Coronary artery (tissue), 2 donors: ENCODE measurements at regions not wholly inside any gene's neighbourhood (a gene's known extent, or its start where the extent isn't known, plus 50 kb on each side); places are given as distances from the start of the nearest gene placed in this dataset.

Experiments used
- DNase-seq: peaks from one replicate; pipeline ENCODE4 v3.0.0-alpha.2; 2017; ENCODE audit warnings: low spot score
- H3K27ac ChIP-seq, 2 donors: fragments of 200-600 bp; sonication (generic); one replicate each; pipeline ENCODE4 v1.5.1; 2016 to 2019
- H3K4me3 ChIP-seq: fragments of 200-600 bp; sonication (generic); 2 replicates; pipeline ENCODE4 v1.5.1; 2016; ENCODE audit warnings: mild to moderate bottlenecking, moderate library complexity
- CTCF ChIP-seq: fragments of 200-600 bp; sonication (generic); IDR thresholded peaks from one replicate; pipeline ENCODE4 v1.5.1; 2019; ENCODE audit warnings: antibody characterized with exemption

GRCh38 chr10:70939441-70940003, 51.2 kb upstream of the PCBD1 start:
- DNase-seq: no peak
- H3K27ac ChIP-seq: no peak overlapping the region

GRCh38 chr10:70940834-70941568, 52.6 kb upstream of the PCBD1 start:
- DNase-seq: no peak
- no peak for TF ChIP-seq CTCF
- Histone ChIP-seq H3K27ac (no peak overlapping the region), H3K4me3 (no peak overlapping the region)

More at GRCh38 chr10:70939441-70940003, 51.2 kb upstream of the PCBD1 start:
- no peak overlapping the region for H3K4me3 ChIP-seq
- TF ChIP-seq CTCF: no peak

GRCh38 chr10:70942125-70942524, 53.8 kb upstream of the PCBD1 start:
- no peak for DNase-seq
- no peak overlapping the region for H3K4me3 ChIP-seq
- no peak overlapping the region for H3K27ac ChIP-seq
- TF ChIP-seq CTCF: no peak

GRCh38 chr10:70942725-70943124, 54.4 kb upstream of the PCBD1 start:
- no peak overlapping the region for H3K4me3 ChIP-seq
- TF ChIP-seq CTCF: no peak
- no peak overlapping the region for H3K27ac ChIP-seq

GRCh38 chr10:70943249-70943648, 54.9 kb upstream of the PCBD1 start:
- Histone ChIP-seq H3K27ac (no peak overlapping the region), H3K4me3 (no peak overlapping the region)
- DNase-seq: no peak
- no peak for TF ChIP-seq CTCF

More at GRCh38 chr10:70942725-70943124, 54.4 kb upstream of the PCBD1 start:
- no peak for DNase-seq

- no peak overlapping the region for H3K4me3 ChIP-seq
- DNase-seq: no peak
These were observed 55.6 kb upstream of the PCBD1 start for GRCh38 chr10:70943841-70944466.

More at GRCh38 chr10:70943841-70944466, 55.6 kb upstream of the PCBD1 start:
- H3K27ac ChIP-seq: no peak overlapping the region
- no peak for TF ChIP-seq CTCF
